ENCODE measurements at regions not wholly inside any gene's neighbourhood (a gene's known extent, or its start where the extent isn't known, plus 50 kb on each side); places are given as distances from the start of the nearest gene placed in this dataset.

- Histone ChIP-seq H3K23me2 (ENCODE audit: insufficient read length, low read depth, low read length, poor library complexity, severe bottlenecking) (no peaks in the 10 kb centered on the region), H3K4me2 (ENCODE audit: insufficient read depth, insufficient read length, low read length) (no peak overlapping the region), H4K5ac (ENCODE audit: insufficient read length, low read depth, low read length) (no peak overlapping the region), H3K23ac (ENCODE audit: insufficient read length, low read depth, low read length) (no peak overlapping the region), H3K9me3 (ENCODE audit: control insufficient read depth, low read depth, low read length) (no peaks in the 10 kb centered on the region), H3K79me1 (ENCODE audit: insufficient read depth, low read depth, low read length, poor library complexity, severe bottlenecking) (no peaks in the 10 kb centered on the region), H3K79me2 (ENCODE audit: insufficient read depth, low read length) (no peaks in the 10 kb centered on the region), H4K91ac (ENCODE audit: insufficient read length, low read depth, low read length) (no peak overlapping the region), H2BK15ac (ENCODE audit: low read depth, low read length) (no peak overlapping the region), H3K4me1 (ENCODE audit: insufficient read depth, low read length) (no peaks in the 10 kb centered on the region), H2BK5ac (ENCODE audit: insufficient read length, low read length) (no peak overlapping the region), H3T11ph (ENCODE audit: low read length) (no peak overlapping the region), H2BK120ac (ENCODE audit: low read depth, low read length, poor library complexity, severe bottlenecking) (no peak overlapping the region), H3K18ac (ENCODE audit: insufficient read length, low read depth, low read length) (no peak overlapping the region), H4K20me1 (ENCODE audit: control insufficient read depth, insufficient read depth, insufficient read length) (no peaks in the 10 kb centered on the region), H4K8ac (replicated peaks; ENCODE audit: insufficient read length, low read depth, low read length) (no peak overlapping the region), H3K27me3 (ENCODE audit: insufficient read depth, low read length) (no peaks in the 10 kb centered on the region), H3K9ac (ENCODE audit: extremely low read depth, insufficient read length, low read length) (no peak overlapping the region), H2BK20ac (ENCODE audit: low read depth, low read length, poor library complexity, severe bottlenecking) (no peak overlapping the region), H3K4ac (ENCODE audit: low read depth, low read length) (no peak overlapping the region), H3K56ac (ENCODE audit: insufficient read length, low read depth, low read length) (no peak overlapping the region), H3K27ac (ENCODE audit: insufficient read length, low read depth, low read length) (no peak overlapping the region), H2AK5ac (ENCODE audit: insufficient read length, low read length) (no peak overlapping the region), H3K14ac (ENCODE audit: insufficient read depth, low read length) (no peak overlapping the region), H2AFZ (ENCODE audit: low read length) (no peak overlapping the region), H2BK12ac (ENCODE audit: insufficient read length, low read depth, low read length) (no peak overlapping the region)
- no peak for DNase-seq
- Mint-ChIP-seq H3K27me3 (ENCODE audit: low read depth) (peaks cover 10% of the 10 kb centered on the region; the same call in 1 of the 2 replicates), H3K4me1 (peaks cover 5 to 7% of the 10 kb centered on the region in 2 experiments; a peak in 1 of 4 replicates), H3K27ac (no peak overlapping the region; a peak in 1 of 7 replicates), H3K36me3 (ENCODE audit: insufficient read depth in 1 of 3, low read depth in 3 of 3) (no peaks in the 10 kb centered on the region), H3K9me3 (no peaks in the 10 kb centered on the region), H3K4me3 (no peak overlapping the region)
- TF ChIP-seq, protein P1, sequence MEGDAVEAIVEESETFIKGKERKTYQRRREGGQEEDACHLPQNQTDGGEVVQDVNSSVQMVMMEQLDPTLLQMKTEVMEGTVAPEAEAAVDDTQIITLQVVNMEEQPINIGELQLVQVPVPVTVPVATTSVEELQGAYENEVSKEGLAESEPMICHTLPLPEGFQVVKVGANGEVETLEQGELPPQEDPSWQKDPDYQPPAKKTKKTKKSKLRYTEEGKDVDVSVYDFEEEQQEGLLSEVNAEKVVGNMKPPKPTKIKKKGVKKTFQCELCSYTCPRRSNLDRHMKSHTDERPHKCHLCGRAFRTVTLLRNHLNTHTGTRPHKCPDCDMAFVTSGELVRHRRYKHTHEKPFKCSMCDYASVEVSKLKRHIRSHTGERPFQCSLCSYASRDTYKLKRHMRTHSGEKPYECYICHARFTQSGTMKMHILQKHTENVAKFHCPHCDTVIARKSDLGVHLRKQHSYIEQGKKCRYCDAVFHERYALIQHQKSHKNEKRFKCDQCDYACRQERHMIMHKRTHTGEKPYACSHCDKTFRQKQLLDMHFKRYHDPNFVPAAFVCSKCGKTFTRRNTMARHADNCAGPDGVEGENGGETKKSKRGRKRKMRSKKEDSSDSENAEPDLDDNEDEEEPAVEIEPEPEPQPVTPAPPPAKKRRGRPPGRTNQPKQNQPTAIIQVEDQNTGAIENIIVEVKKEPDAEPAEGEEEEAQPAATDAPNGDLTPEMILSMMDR (conservative IDR thresholded peaks at IDR 0.05): no peak
- WGBS (ENCODE audit: extremely low coverage, insufficient read length, low lambda C conversion rate): no CpG with 5 or more reads among the region's 1 CpG
Measured at GRCh38 chr10:130512936-130513335, 376.7 kb downstream of the GLRX3 start.

All from H9 (cell line).